A549 (cell line): ENCODE measurements at regions not wholly inside any gene's neighbourhood (a gene's known extent, or its start where the extent isn't known, plus 50 kb on each side); places are given as distances from the start of the nearest gene placed in this dataset.

Experiments used
- ATAC-seq, 2 experiments: fragments of 200-7000 bp in 1 of 2; fragments of >200 bp in 1 of 2; cut with Nextera tagmentation in 1 of 2; cut with Tn5 transposase in 1 of 2; 3 replicates each; pipeline versions ENCODE4 v1.8.0 to v1.9.1; 2018 to 2020; ENCODE audit warnings: mild to moderate bottlenecking in 1 of 2, moderate library complexity in 1 of 2
- CTCF ChIA-PET: fragments of 300-600 bp; sonication (Branson Sonifier 250); formaldehyde crosslinking; extraction: SDS; loops from one replicate; lab custom pipeline; 2021; ENCODE audit warnings: antibody characterized with exemption, inconsistent platforms; lab: Yijun Ruan, JAX
- POLR2A ChIA-PET: fragments of 350-600 bp; formaldehyde crosslinking; extraction: SDS; loops from one replicate; lab custom pipeline; 2021; ENCODE audit warnings: antibody characterized with exemption, inconsistent platforms; lab: Yijun Ruan, JAX
- DNase-seq, 2 experiments: peaks; one replicate each; pipeline versions ENCODE4 v3.0.0 to v3.0.0-alpha.2; 2011 to 2016; ENCODE audit warnings: low read depth in 1 of 2, low spot score in 1 of 2
- FAIRE-seq: peaks from 2 replicates; lab custom pipeline; 2011; peaks lifted over from hg19 to GRCh38; lab: Jason Lieb, UNC
- H3K27ac ChIP-seq, 2 experiments: fragments of >200 bp; sonication (Bioruptor Twin); formaldehyde crosslinking; 3 replicates each; pipeline ENCODE4 v1.5.1; 2016 to 2017
- H3K4me1 ChIP-seq: fragments of >200 bp; sonication (Bioruptor Twin); formaldehyde crosslinking; 3 replicates; pipeline ENCODE4 v1.6.1; 2016
- H3K4me2 ChIP-seq: fragments of >200 bp; sonication (Bioruptor Twin); formaldehyde crosslinking; 3 replicates; pipeline ENCODE4 v1.6.1; 2016
- H3K4me3 ChIP-seq: fragments of >200 bp; sonication (Bioruptor Twin); formaldehyde crosslinking; 3 replicates; pipeline ENCODE4 v1.5.1; 2016
- H3K9me3 ChIP-seq: fragments of >200 bp; sonication (Bioruptor Twin); formaldehyde crosslinking; 3 replicates; pipeline ENCODE4 v1.6.1; 2016
- CBX2 ChIP-seq: fragments of 200-600 bp; sonication (generic); IDR thresholded peaks from 2 replicates; pipeline ENCODE4 v1.6.1; 2016; ENCODE audit warnings: low read depth, mild to moderate bottlenecking, borderline replicate concordance
- CHD2 ChIP-seq: fragments of 150-350 bp; IDR thresholded peaks from 2 replicates; pipeline ENCODE4 v1.6.1; 2014; ENCODE audit warnings: low read length; ENCODE audit not compliant: partially characterized antibody
- EHF ChIP-seq: fragments of 250-450 bp; sonication (Bioruptor Pico); IDR thresholded peaks from 2 replicates; pipeline ENCODE4 v1.5.0; 2020; ENCODE audit warnings: mild to moderate bottlenecking
- EHMT2 ChIP-seq: fragments of 200-600 bp; sonication (generic); IDR thresholded peaks from 2 replicates; pipeline ENCODE4 v1.6.1; 2016; ENCODE audit warnings: antibody characterized with exemption, low read depth, mild to moderate bottlenecking, moderate library complexity
- FOSL2 ChIP-seq, 2 experiments: fragments of 450-650 bp in 1 of 2; fragments of >200 bp in 1 of 2; sonication (Bioruptor Twin) in 1 of 2; formaldehyde crosslinking; IDR thresholded peaks; 2 replicates each; pipeline versions ENCODE4 v1.5.0 to v1.6.1; 2016 to 2020; ENCODE audit warnings: mild to moderate bottlenecking in 1 of 2, moderate library complexity in 1 of 2
- GATA3 ChIP-seq: IDR thresholded peaks from 2 replicates; pipeline ENCODE4 v1.6.1; 2012; ENCODE audit warnings: borderline replicate concordance
- HDAC2 ChIP-seq: fragments of 200-600 bp; sonication (generic); IDR thresholded peaks from 2 replicates; pipeline ENCODE4 v1.6.1; 2016
- HOXA7 ChIP-seq: fragments of 250-450 bp; sonication (Bioruptor Pico); IDR thresholded peaks from 2 replicates; pipeline ENCODE4 v1.5.0; 2020; ENCODE audit warnings: mild to moderate bottlenecking, moderate library complexity
- HOXB13 ChIP-seq: fragments of 250-450 bp; sonication (Bioruptor Pico); IDR thresholded peaks from 2 replicates; pipeline ENCODE4 v1.5.0; 2020; ENCODE audit warnings: low read depth, mild to moderate bottlenecking, moderate library complexity
- KDM1A ChIP-seq: fragments of 200-600 bp; sonication (generic); IDR thresholded peaks from 2 replicates; pipeline ENCODE4 v1.6.1; 2016; ENCODE audit warnings: low read depth, mild to moderate bottlenecking
- MAFK ChIP-seq: fragments of 450-650 bp; IDR thresholded peaks from 2 replicates; pipeline ENCODE4 v1.6.1; 2014; ENCODE audit not compliant: partially characterized antibody
- MAZ ChIP-seq: fragments of 150-350 bp; IDR thresholded peaks from 2 replicates; pipeline ENCODE4 v1.6.1; 2014; ENCODE audit warnings: antibody characterized with exemption, low read depth, low read length, borderline replicate concordance
- MYC ChIP-seq: IDR thresholded peaks from 2 replicates; pipeline ENCODE4 v1.6.1; 2012; ENCODE audit warnings: mild to moderate bottlenecking, inconsistent platforms, low read length, improper control_type of control experiment, borderline replicate concordance
- NPAS2 ChIP-seq: fragments of 250-450 bp; sonication (Bioruptor Pico); IDR thresholded peaks from 2 replicates; pipeline ENCODE4 v1.8.0; 2022; ENCODE audit warnings: mild to moderate bottlenecking, moderate library complexity, borderline replicate concordance
- PHF8 ChIP-seq: fragments of 200-600 bp; sonication (generic); IDR thresholded peaks from 2 replicates; pipeline ENCODE4 v1.6.1; 2016; ENCODE audit warnings: low read depth, mild to moderate bottlenecking, antibody characterized with exemption, moderate library complexity, borderline replicate concordance
- POLR2A ChIP-seq: IDR thresholded peaks from 2 replicates; pipeline ENCODE4 v1.6.1; 2012; ENCODE audit warnings: mild to moderate bottlenecking, low read length
- RARB ChIP-seq: fragments of 250-450 bp; sonication (Bioruptor Pico); IDR thresholded peaks from 2 replicates; pipeline ENCODE4 v1.8.0; 2021; ENCODE audit warnings: mild to moderate bottlenecking, moderate library complexity
- RCOR1 ChIP-seq: fragments of 150-350 bp; IDR thresholded peaks from 2 replicates; pipeline ENCODE4 v1.6.1; 2014; ENCODE audit warnings: antibody characterized with exemption, low read length, low read depth
- SMC3 ChIP-seq: fragments of >200 bp; sonication (Bioruptor Twin); formaldehyde crosslinking; IDR thresholded peaks from 3 replicates; pipeline ENCODE4 v1.6.1; 2018; ENCODE audit warnings: inconsistent platforms
- ZC3H11A ChIP-seq: fragments of 450-650 bp; IDR thresholded peaks from 2 replicates; pipeline ENCODE4 v1.6.1; 2014; ENCODE audit warnings: antibody characterized with exemption, mild to moderate bottlenecking
- ZFP36 ChIP-seq: fragments of 450-650 bp; IDR thresholded peaks from 2 replicates; pipeline ENCODE4 v1.6.1; 2014; ENCODE audit warnings: borderline replicate concordance; ENCODE audit not compliant: partially characterized antibody
- WGBS: methylation state at CpG from one replicate; pipeline ENCODE4 v1.1.6; 2017; ENCODE audit errors: missing lambda C conversion rate; 5-methylcytosine and 5-hydroxymethylcytosine counted together
- TF ChIP-seq, protein P1 (sequence below): IDR thresholded peaks from 2 replicates; pipeline ENCODE4 v1.6.1; 2012
- TF ChIP-seq, protein P2 (sequence below): fragments of 150-350 bp; IDR thresholded peaks from 2 replicates; pipeline ENCODE4 v1.6.1; 2014; ENCODE audit warnings: low read depth, mild to moderate bottlenecking, low read length
- TF ChIP-seq, protein P3 (sequence below): IDR thresholded peaks from 2 replicates; pipeline ENCODE4 v1.6.1; 2012
- TF ChIP-seq, protein P4 (sequence below): fragments of >200 bp; sonication (Bioruptor Twin); formaldehyde crosslinking; IDR thresholded peaks from 2 replicates; pipeline ENCODE4 v1.6.1; 2016
- TF ChIP-seq, protein P5 (sequence below): fragments of 450-650 bp; IDR thresholded peaks from 2 replicates; pipeline ENCODE4 v1.6.1; 2014; ENCODE audit warnings: antibody characterized with exemption

DNA sequence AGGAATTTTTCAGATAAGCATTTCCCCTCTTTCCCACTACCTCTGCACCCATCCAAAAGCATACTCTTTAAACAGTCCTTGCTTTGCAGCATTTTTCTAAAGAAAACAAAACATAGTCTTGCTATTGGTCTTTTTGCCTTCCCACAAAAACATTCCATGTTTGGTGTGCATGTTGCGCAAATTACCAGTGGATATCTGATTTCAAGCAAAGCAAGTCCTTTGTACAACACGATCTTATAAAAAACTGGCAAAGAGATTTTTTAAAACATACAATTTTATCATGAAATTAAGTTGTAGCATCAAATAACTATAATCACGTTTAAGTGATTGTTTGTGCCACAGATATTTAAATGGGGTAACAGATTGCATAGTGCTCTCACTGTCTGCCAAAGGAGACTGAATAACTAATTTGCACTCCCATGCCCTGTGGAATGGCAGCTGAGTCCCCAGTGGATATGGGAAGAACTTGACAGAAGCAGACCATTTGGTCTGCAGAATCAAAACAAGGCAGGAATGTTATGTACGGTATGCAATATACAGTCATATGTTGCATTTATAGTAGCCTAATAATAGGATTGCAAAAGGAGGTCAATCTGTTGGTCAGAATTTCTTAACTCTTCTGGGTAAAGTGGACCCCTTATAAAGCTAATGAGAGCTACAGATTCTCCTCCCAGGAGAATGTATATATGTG, 285.7 kb downstream of the TBC1D4 start:
- TF ChIP-seq CBX2 (no peak), FOSL2 (IDR thresholded peaks at IDR 0.05) (no peak), FOSL2 (CRISPR knock-in tag; IDR thresholded peaks at IDR 0.05) (no peak), RARB (no peak), ZFP36 (no peak), SMC3 (no peak), GATA3 (no peak), RCOR1 (no peak), MYC (no peak), MAZ (no peak), EHMT2 (no peak), EHF (CRISPR knock-in tag) (no peak), MAFK (no peak), NPAS2 (CRISPR knock-in tag) (no peak)
- TF ChIP-seq, protein P1, sequence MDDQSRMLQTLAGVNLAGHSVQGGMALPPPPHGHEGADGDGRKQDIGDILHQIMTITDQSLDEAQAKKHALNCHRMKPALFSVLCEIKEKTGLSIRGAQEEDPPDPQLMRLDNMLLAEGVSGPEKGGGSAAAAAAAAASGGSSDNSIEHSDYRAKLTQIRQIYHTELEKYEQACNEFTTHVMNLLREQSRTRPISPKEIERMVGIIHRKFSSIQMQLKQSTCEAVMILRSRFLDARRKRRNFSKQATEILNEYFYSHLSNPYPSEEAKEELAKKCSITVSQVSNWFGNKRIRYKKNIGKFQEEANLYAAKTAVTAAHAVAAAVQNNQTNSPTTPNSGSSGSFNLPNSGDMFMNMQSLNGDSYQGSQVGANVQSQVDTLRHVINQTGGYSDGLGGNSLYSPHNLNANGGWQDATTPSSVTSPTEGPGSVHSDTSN = no peak
- ATAC-seq = no peak
- Histone ChIP-seq H3K4me3 (no peak overlapping the region), H3K4me2 (no peak overlapping the region), H3K4me1 (no peaks in the 10 kb centered on the region), H3K27ac (no peak overlapping the region), H3K9me3 (no peaks in the 10 kb centered on the region)
- ChIA-PET CTCF (no interaction called here), POLR2A (no interaction called here)
- FAIRE-seq = no peak
- DNase-seq = no peak
- 65% methylated on average over 4 of the region's 4 CpGs for WGBS

DNA sequence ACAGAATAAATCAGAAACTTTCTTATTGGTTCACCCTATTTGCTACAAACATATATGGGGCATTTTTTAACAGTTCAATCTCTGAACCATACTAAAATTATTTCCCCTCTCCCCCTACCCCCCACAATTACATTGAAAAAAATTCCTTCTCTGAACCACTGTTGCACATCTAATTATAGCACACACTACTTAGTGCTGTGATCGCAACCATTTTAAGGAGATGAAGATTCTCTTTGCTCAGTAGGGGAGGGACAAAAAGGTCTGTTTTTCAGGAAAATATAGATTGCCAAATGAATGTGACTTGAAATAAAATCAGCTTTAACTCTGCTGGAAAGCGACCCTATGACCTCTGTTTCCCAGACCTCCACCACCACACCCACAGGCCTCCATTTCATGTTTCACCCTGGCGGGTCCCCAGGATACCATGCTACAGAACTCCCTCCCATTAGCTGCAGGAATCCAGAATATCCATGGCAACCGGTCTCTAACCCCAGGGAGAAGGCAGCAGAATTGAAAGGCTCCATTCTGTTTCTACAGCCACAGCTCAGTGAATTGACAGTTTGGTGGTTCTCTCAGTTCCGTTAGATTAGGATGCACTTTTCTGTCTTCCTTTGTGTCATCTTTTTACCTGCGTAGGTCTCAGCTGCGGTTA, 286.3 kb downstream of the TBC1D4 start:
- FAIRE-seq (no peak), DNase-seq (no peak), ATAC-seq (no peak)
- Histone ChIP-seq H3K27ac (no peak overlapping the region), H3K4me1 (no peaks in the 10 kb centered on the region), H3K9me3 (no peaks in the 10 kb centered on the region), H3K4me3 (no peak overlapping the region), H3K4me2 (no peak overlapping the region)
- ChIA-PET CTCF (no interaction called here), POLR2A (no interaction called here)
- WGBS = 82% methylated on average over 7 of the region's 7 CpGs
- TF ChIP-seq, protein P2, sequence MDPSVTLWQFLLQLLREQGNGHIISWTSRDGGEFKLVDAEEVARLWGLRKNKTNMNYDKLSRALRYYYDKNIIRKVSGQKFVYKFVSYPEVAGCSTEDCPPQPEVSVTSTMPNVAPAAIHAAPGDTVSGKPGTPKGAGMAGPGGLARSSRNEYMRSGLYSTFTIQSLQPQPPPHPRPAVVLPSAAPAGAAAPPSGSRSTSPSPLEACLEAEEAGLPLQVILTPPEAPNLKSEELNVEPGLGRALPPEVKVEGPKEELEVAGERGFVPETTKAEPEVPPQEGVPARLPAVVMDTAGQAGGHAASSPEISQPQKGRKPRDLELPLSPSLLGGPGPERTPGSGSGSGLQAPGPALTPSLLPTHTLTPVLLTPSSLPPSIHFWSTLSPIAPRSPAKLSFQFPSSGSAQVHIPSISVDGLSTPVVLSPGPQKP = no peak
- TF ChIP-seq HOXB13 (CRISPR knock-in tag) = no peak
- no peak for TF ChIP-seq HOXA7 (CRISPR knock-in tag)
- TF ChIP-seq EHMT2 = no peak
- no peak for TF ChIP-seq HDAC2
- TF ChIP-seq CHD2 = no peak
- TF ChIP-seq PHF8 = no peak
- TF ChIP-seq, protein P3, sequence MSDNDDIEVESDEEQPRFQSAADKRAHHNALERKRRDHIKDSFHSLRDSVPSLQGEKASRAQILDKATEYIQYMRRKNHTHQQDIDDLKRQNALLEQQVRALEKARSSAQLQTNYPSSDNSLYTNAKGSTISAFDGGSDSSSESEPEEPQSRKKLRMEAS = no peak
- TF ChIP-seq, protein P4, sequence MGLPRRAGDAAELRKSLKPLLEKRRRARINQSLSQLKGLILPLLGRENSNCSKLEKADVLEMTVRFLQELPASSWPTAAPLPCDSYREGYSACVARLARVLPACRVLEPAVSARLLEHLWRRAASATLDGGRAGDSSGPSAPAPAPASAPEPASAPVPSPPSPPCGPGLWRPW = no peak
- TF ChIP-seq ZFP36 = no peak
- no peak for TF ChIP-seq POLR2A
- TF ChIP-seq, protein P5, sequence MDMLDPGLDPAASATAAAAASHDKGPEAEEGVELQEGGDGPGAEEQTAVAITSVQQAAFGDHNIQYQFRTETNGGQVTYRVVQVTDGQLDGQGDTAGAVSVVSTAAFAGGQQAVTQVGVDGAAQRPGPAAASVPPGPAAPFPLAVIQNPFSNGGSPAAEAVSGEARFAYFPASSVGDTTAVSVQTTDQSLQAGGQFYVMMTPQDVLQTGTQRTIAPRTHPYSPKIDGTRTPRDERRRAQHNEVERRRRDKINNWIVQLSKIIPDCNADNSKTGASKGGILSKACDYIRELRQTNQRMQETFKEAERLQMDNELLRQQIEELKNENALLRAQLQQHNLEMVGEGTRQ = no peak
- TF ChIP-seq MAFK = no peak
- TF ChIP-seq KDM1A = no peak
- TF ChIP-seq ZC3H11A = no peak
